Left lung (tissue), 4 donors: ENCODE measurements at regions not wholly inside any gene's neighbourhood (a gene's known extent, or its start where the extent isn't known, plus 50 kb on each side); places are given as distances from the start of the nearest gene placed in this dataset.
A peak's percentile ranks its signal among the peaks of the same experiment; 100 is the strongest.

Experiments
- ATAC-seq: fragments of 200-7000 bp; cut with Tn5 transposase; one replicate; pipeline ENCODE4 v1.9.1; 2020; ENCODE audit warnings: moderate library complexity
- DNase-seq, 4 donors: peaks; one replicate each; pipeline ENCODE4 v3.0.0-alpha.2; 2013 to 2020
- H3K27ac ChIP-seq, 2 donors: fragments of 200-600 bp; sonication (generic) in 1 of 2; one replicate each; pipeline versions ENCODE4 v1.5.0 to v1.8.0; 2020 to 2021
- H3K27me3 ChIP-seq, 2 donors: fragments of 200-600 bp; sonication (generic) in 1 of 2; one replicate each; pipeline versions ENCODE4 v1.5.0 to v1.8.0; 2020 to 2021
- H3K36me3 ChIP-seq, 2 donors: fragments of 200-600 bp; sonication (generic) in 1 of 2; one replicate each; pipeline versions ENCODE4 v1.5.0 to v1.8.0; 2020 to 2021
- H3K4me1 ChIP-seq, 2 donors: fragments of 200-600 bp; one replicate each; pipeline ENCODE4 v1.8.0; 2021
- H3K4me3 ChIP-seq, 2 donors: fragments of 200-600 bp; sonication (generic) in 1 of 2; one replicate each; pipeline versions ENCODE4 v1.5.0 to v1.8.0; 2020 to 2021; ENCODE audit warnings: mild to moderate bottlenecking in 1 of 2
- H3K9me3 ChIP-seq, 2 donors: fragments of 200-600 bp; sonication (generic) in 1 of 2; one replicate each; pipeline versions ENCODE4 v1.5.0 to v1.8.0; 2020 to 2021
- CTCF ChIP-seq, 2 donors: fragments of 200-600 bp; sonication (generic) in 1 of 2; IDR thresholded peaks; one replicate each; pipeline versions ENCODE4 v1.5.0 to v1.8.0; 2021; ENCODE audit warnings: antibody characterized with exemption in 2 of 2
- intact Hi-C, 2 donors: fragments of 100-400 bp; cut with DNase I; formaldehyde crosslinking; loops; one replicate each; pipeline versions ENCODE4 v1.11.2 to v1.14.2; 2022
- donor health status: DM: no; HTN: yes; CAD: no.
- donor health status: DM: no; HTN: no; CAD: no.

DNA sequence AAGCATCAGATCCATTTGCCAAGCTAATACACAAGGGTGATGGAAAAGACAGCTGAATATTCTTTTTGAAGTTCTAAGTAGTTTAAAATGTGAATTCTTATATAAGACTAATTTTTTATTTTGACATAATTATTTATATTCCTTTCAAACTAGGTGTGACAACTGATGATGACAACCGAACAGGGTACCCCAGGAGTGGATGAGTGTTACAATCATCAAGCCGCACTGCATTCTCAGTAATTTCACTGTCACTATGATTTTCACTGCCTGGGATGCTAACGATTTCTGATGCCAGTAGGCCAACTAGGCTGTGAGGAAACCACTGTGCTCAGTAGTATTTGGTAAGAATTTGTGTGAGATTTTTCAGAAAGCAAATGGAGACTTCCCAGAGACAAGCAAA is 317.5 kb downstream of the ARAP2 start:
- Histone ChIP-seq H3K27ac (no peak overlapping the region), H3K4me3 (no peak overlapping the region), H3K27me3 (no peaks in the 10 kb centered on the region), H3K36me3 (no peaks in the 10 kb centered on the region), H3K9me3 (no peaks in the 10 kb centered on the region), H3K4me1 (no peaks in the 10 kb centered on the region)
- DNase-seq (no peak), ATAC-seq (no peak)
- TF ChIP-seq CTCF (IDR thresholded peaks at IDR 0.05): no peak
- intact Hi-C loops: no loop called here

GRCh38 chr4:35933901-35934300 is 310.4 kb downstream of the ARAP2 start:
- intact Hi-C loops: no loop called here
- no peaks in the 10 kb centered on the region for H3K27me3 ChIP-seq
- H3K36me3 ChIP-seq: no peaks in the 10 kb centered on the region
- no peak overlapping the region for H3K27ac ChIP-seq
- no peak overlapping the region for H3K4me3 ChIP-seq
- DNase-seq (no peak), ATAC-seq (no peak)
- no peak for TF ChIP-seq CTCF (IDR thresholded peaks at IDR 0.05)
- no peaks in the 10 kb centered on the region for H3K9me3 ChIP-seq
- H3K4me1 ChIP-seq: no peaks in the 10 kb centered on the region

GRCh38 chr4:35934320-35934981 is 309.9 kb downstream of the ARAP2 start:
- ATAC-seq (peak; percentile 29), DNase-seq (peak in 2 of 4 donors; percentile 48 to 50)
- no peaks in the 10 kb centered on the region for H3K27me3 ChIP-seq
- TF ChIP-seq CTCF (IDR thresholded peaks at IDR 0.05): peak in 1 of 2 donors; percentile 35
- H3K4me3 ChIP-seq: no peak overlapping the region
- no peaks in the 10 kb centered on the region for H3K4me1 ChIP-seq
- H3K9me3 ChIP-seq: no peaks in the 10 kb centered on the region
- no peaks in the 10 kb centered on the region for H3K36me3 ChIP-seq
- intact Hi-C loops: no loop called here
- H3K27ac ChIP-seq: no peak overlapping the region

DNA sequence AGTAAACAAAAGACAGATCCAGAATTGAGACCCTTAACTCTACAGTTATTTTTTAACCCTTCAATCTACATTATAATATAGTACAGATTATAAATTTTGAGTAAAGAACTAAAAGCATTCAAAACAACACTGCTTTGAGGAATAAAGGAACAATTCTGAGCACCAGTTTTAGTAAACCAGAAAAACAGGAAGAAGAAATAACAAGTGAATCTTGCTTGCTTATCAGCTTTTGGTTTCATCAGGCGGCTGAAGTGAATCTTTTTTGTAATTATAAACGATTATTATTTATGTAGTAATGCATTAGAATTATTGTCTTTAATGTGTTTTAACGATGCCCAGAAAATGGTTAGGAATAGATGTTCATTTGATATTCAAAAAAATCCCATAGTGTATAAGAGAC is 305.4 kb downstream of the ARAP2 start:
- intact Hi-C loops: no loop called here
- no peak for TF ChIP-seq CTCF (IDR thresholded peaks at IDR 0.05)
- H3K9me3 ChIP-seq: no peaks in the 10 kb centered on the region
- ATAC-seq: no peak
- H3K4me3 ChIP-seq: no peak overlapping the region
- no peak overlapping the region for H3K27ac ChIP-seq
- H3K27me3 ChIP-seq: no peaks in the 10 kb centered on the region
- H3K4me1 ChIP-seq: no peaks in the 10 kb centered on the region
- no peak for DNase-seq
- H3K36me3 ChIP-seq: no peaks in the 10 kb centered on the region

GRCh38 chr4:35939751-35940150 is 304.6 kb downstream of the ARAP2 start:
- H3K36me3 ChIP-seq: no peaks in the 10 kb centered on the region
- intact Hi-C loops: no loop called here
- no peaks in the 10 kb centered on the region for H3K9me3 ChIP-seq
- ATAC-seq: no peak
- no peak overlapping the region for H3K4me3 ChIP-seq
- H3K4me1 ChIP-seq: no peaks in the 10 kb centered on the region
- TF ChIP-seq CTCF (IDR thresholded peaks at IDR 0.05): no peak
- no peaks in the 10 kb centered on the region for H3K27me3 ChIP-seq
- no peak overlapping the region for H3K27ac ChIP-seq
- DNase-seq: no peak
